HepG2 (cell line): ENCODE measurements at regions not wholly inside any gene's neighbourhood (a gene's known extent, or its start where the extent isn't known, plus 50 kb on each side); places are given as distances from the start of the nearest gene placed in this dataset.

Experiments
- ATAC-seq: fragments of 200-7000 bp; cut with Tn5 transposase; 3 replicates; pipeline ENCODE4 v1.9.1; 2020; ENCODE audit warnings: mild to moderate bottlenecking, moderate library complexity
- BruUV-seq: library from RNA; stranded (reverse); fragments of 400-500 nt; replicated peaks from 2 replicates; lab custom pipeline; 2021; lab: Mats Ljungman, UMichigan
- CTCF ChIA-PET: fragments of 300-600 bp; formaldehyde crosslinking; extraction: SDS; loops from one replicate; lab custom pipeline; 2021; ENCODE audit warnings: low total read pairs, inconsistent platforms, low intra/inter-chr PET ratio; lab: Yijun Ruan, JAX
- POLR2A ChIA-PET: fragments of 350-600 bp; sonication (Branson Sonifier 250); formaldehyde crosslinking; loops from one replicate; lab custom pipeline; 2020; ENCODE audit warnings: antibody characterized with exemption, inconsistent platforms; lab: Yijun Ruan, JAX
- DNase-seq: peaks from one replicate; pipeline ENCODE4 v3.0.0-alpha.2; 2015; ENCODE audit warnings: low spot score
- FAIRE-seq: peaks from 3 replicates; lab custom pipeline; 2011; peaks lifted over from hg19 to GRCh38; lab: Jason Lieb, UNC
- H2AFZ ChIP-seq: one replicate; pipeline ENCODE4 v1.6.1; 2011; ENCODE audit warnings: low read length, inconsistent platforms
- H3K27ac ChIP-seq: fragments of 300-600 bp; 3 replicates; pipeline ENCODE4 v1.8.0; 2011; ENCODE audit warnings: mixed run types, mild to moderate bottlenecking, mixed read lengths, low read length, inconsistent platforms; ENCODE audit not compliant: insufficient read depth; ENCODE audit errors: extremely low read length
- H3K27me3 ChIP-seq, 2 experiments: fragments of 200-600 bp in 1 of 2; 2 replicates in 1 of 2; 3 replicates in 1 of 2; pipeline versions ENCODE4 v1.6.0 to v1.8.0; 2011; ENCODE audit warnings: low read length in 2 of 2, mild to moderate bottlenecking in 2 of 2, moderate library complexity in 2 of 2, inconsistent platforms in 1 of 2; ENCODE audit not compliant: insufficient read depth in 2 of 2, control insufficient read depth in 1 of 2
- H3K36me3 ChIP-seq, 2 experiments: fragments of 200-600 bp in 1 of 2; replicated peaks in 1 of 2; 2 replicates in 1 of 2; 3 replicates in 1 of 2; pipeline versions ENCODE4 v1.5.1 to v1.8.0; 2011; ENCODE audit warnings: low read length in 2 of 2, inconsistent platforms in 1 of 2; ENCODE audit not compliant: insufficient read depth in 2 of 2, control insufficient read depth in 1 of 2
- H3K4me1 ChIP-seq: 2 replicates; pipeline ENCODE4 v1.5.1; 2012; ENCODE audit warnings: low read length, inconsistent platforms; ENCODE audit not compliant: insufficient read depth
- H3K4me2 ChIP-seq: 2 replicates; pipeline ENCODE4 v1.6.0; 2011; ENCODE audit warnings: low read depth, low read length, inconsistent platforms
- H3K4me3 ChIP-seq, 3 experiments: fragments of 200-600 bp in 1 of 3; sonication (generic), shearing (Covaris generic) in 1 of 3; replicated peaks in 1 of 3; 2 replicates each; pipeline ENCODE4 v1.5.1; 2011 to 2016; ENCODE audit warnings: low read length in 3 of 3, inconsistent platforms in 2 of 3, low read depth in 2 of 3, mild to moderate bottlenecking in 2 of 3, control low read depth in 1 of 3, mixed read lengths in 1 of 3; ENCODE audit not compliant: insufficient read depth in 1 of 3
- H3K79me2 ChIP-seq: one replicate; pipeline ENCODE4 v1.6.1; 2011; ENCODE audit warnings: low read length, inconsistent platforms; ENCODE audit not compliant: insufficient read depth
- H3K9ac ChIP-seq: 2 replicates; pipeline ENCODE4 v1.6.0; 2011; ENCODE audit warnings: mild to moderate bottlenecking, low read depth, low read length, inconsistent platforms; ENCODE audit not compliant: insufficient read depth
- H3K9me3 ChIP-seq: 2 replicates; pipeline ENCODE4 v1.5.1; 2012; ENCODE audit warnings: mild to moderate bottlenecking, low read length
- H4K20me1 ChIP-seq: 2 replicates; pipeline ENCODE4 v1.6.0; 2011; ENCODE audit warnings: inconsistent platforms, mild to moderate bottlenecking, low read length, moderate library complexity; ENCODE audit not compliant: insufficient read depth
- ARHGAP35 ChIP-seq: sonication (generic); formaldehyde crosslinking; IDR thresholded peaks from 2 replicates; pipeline ENCODE4 v1.9.0; 2022; ENCODE audit warnings: mild to moderate bottlenecking, inconsistent platforms, moderate library complexity, missing genetic modification reagents, borderline replicate concordance
- CENPX ChIP-seq: sonication (generic); formaldehyde crosslinking; IDR thresholded peaks from 2 replicates; pipeline ENCODE4 v1.9.0; 2021; ENCODE audit warnings: mild to moderate bottlenecking, missing genetic modification reagents, moderate library complexity
- ZNF564 ChIP-seq: sonication (generic); formaldehyde crosslinking; IDR thresholded peaks from 2 replicates; pipeline ENCODE4 v1.8.1; 2023; ENCODE audit warnings: mild to moderate bottlenecking, missing genetic modification reagents
- ZNF713 ChIP-seq: sonication (generic); formaldehyde crosslinking; IDR thresholded peaks from 2 replicates; pipeline ENCODE4 v1.4.0; 2020; ENCODE audit warnings: mild to moderate bottlenecking, missing genetic modification reagents
- WGBS: methylation state at CpG from one replicate; pipeline ENCODE4 v1.1.6; 2017; ENCODE audit warnings: low lambda C conversion rate; 5-methylcytosine and 5-hydroxymethylcytosine counted together
- in situ Hi-C: cut with HindIII; loops from 2 replicates; pipeline ENCODE4 v1.10.0; 2017; ENCODE audit warnings: low pct_unique_long_range_greater_than_20kb; ENCODE audit not compliant: extremely low pct_ligation_motif_present
- intact Hi-C: fragments of 100-400 bp; cut with micrococcal nuclease; formaldehyde crosslinking; loops from one replicate; pipeline ENCODE4 v1.10.0; 2022; ENCODE audit not compliant: unreplicated experiment
- TF ChIP-seq, protein P1 (sequence below): sonication (generic); formaldehyde crosslinking; IDR thresholded peaks from 2 replicates; pipeline ENCODE4 v1.4.0; 2020; ENCODE audit warnings: mild to moderate bottlenecking, missing genetic modification reagents
- TF ChIP-seq, protein P2 (sequence below): sonication (generic); formaldehyde crosslinking; IDR thresholded peaks from 2 replicates; pipeline ENCODE4 v1.5.0; 2020; ENCODE audit warnings: missing genetic modification reagents

DNA sequence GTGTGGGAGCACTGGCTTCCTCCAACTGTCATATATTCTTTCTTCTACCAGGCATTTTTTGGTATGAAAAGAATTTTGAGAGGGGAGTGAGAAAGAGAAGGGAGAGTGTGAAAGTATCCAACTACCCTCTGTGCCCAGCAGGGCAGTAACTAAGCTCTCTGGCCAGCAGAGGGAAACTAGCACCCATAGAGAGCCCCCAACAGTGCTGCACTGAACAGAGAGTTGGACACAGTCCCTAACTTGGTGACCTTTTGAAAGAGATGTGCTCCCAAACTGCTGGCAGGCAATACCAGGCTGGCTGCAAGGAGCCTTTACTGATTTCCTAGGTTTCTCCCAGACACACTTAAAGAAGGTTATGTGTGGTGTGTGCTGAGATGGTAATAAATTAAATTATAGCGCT lies 118.8 kb upstream of the PBX1 start:
- no peaks in the 10 kb centered on the region for H3K79me2 ChIP-seq
- 0% methylated on average over 1 of the region's 1 CpG for WGBS
- POLR2A ChIA-PET, result no interaction called here
- peaks cover 11% of the 10 kb centered on the region; the same call in 1 of the 2 replicates for H3K9me3 ChIP-seq
- H3K4me1 ChIP-seq, result no peaks in the 10 kb centered on the region
- CTCF ChIA-PET, result no interaction called here
- no peak overlapping the region for H3K4me2 ChIP-seq
- H3K27ac ChIP-seq, result no peak overlapping the region
- no peaks in the 10 kb centered on the region for H4K20me1 ChIP-seq
- H3K27me3 ChIP-seq, result no peaks in the 10 kb centered on the region
- DNase-seq, result no peak
- intact Hi-C loops (no loop called here), in situ Hi-C loops (no loop called here)
- no peaks in the 10 kb centered on the region for H3K36me3 ChIP-seq
- no TSS peak for BruUV-seq
- ATAC-seq, result peak; percentile 62; the same call in 2 of the 3 replicates
- TF ChIP-seq, protein P1, sequence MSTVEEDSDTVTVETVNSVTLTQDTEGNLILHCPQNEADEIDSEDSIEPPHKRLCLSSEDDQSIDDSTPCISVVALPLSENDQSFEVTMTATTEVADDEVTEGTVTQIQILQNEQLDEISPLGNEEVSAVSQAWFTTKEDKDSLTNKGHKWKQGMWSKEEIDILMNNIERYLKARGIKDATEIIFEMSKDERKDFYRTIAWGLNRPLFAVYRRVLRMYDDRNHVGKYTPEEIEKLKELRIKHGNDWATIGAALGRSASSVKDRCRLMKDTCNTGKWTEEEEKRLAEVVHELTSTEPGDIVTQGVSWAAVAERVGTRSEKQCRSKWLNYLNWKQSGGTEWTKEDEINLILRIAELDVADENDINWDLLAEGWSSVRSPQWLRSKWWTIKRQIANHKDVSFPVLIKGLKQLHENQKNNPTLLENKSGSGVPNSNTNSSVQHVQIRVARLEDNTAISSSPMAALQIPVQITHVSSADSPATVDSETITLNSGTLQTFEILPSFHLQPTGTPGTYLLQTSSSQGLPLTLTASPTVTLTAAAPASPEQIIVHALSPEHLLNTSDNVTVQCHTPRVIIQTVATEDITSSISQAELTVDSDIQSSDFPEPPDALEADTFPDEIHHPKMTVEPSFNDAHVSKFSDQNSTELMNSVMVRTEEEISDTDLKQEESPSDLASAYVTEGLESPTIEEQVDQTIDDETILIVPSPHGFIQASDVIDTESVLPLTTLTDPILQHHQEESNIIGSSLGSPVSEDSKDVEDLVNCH (CRISPR knock-in tag), result no peak
- TF ChIP-seq CENPX (CRISPR knock-in tag) (no peak), ARHGAP35 (CRISPR knock-in tag) (no peak), ZNF713 (no peak), ZNF564 (CRISPR knock-in tag) (no peak)
- TF ChIP-seq, protein P2, sequence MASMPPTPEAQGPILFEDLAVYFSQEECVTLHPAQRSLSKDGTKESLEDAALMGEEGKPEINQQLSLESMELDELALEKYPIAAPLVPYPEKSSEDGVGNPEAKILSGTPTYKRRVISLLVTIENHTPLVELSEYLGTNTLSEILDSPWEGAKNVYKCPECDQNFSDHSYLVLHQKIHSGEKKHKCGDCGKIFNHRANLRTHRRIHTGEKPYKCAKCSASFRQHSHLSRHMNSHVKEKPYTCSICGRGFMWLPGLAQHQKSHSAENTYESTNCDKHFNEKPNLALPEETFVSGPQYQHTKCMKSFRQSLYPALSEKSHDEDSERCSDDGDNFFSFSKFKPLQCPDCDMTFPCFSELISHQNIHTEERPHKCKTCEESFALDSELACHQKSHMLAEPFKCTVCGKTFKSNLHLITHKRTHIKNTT (CRISPR knock-in tag), result no peak
- no peak overlapping the region for H3K9ac ChIP-seq
- H2AFZ ChIP-seq, result no peak overlapping the region
- no peak for FAIRE-seq
- H3K4me3 ChIP-seq, result no peak overlapping the region
